HUES48 (cell line): ENCODE measurements at regions not wholly inside any gene's neighbourhood (a gene's known extent, or its start where the extent isn't known, plus 50 kb on each side); places are given as distances from the start of the nearest gene placed in this dataset.

Experiments used
- H3K27ac ChIP-seq: one replicate; pipeline ENCODE4 v1.7.0; 2013; ENCODE audit warnings: low read depth, low read length, inconsistent platforms
- H3K27me3 ChIP-seq: 2 replicates; pipeline ENCODE4 v1.6.1; 2013; ENCODE audit warnings: mild to moderate bottlenecking, low read length; ENCODE audit not compliant: control insufficient read depth, insufficient read depth
- H3K36me3 ChIP-seq: 2 replicates; pipeline ENCODE4 v1.6.1; 2013; ENCODE audit warnings: low read length; ENCODE audit not compliant: control insufficient read depth, insufficient read depth
- H3K4me1 ChIP-seq: 2 replicates; pipeline ENCODE4 v1.6.1; 2013; ENCODE audit warnings: mild to moderate bottlenecking, low read length; ENCODE audit not compliant: control insufficient read depth, insufficient read depth
- H3K4me3 ChIP-seq: 2 replicates; pipeline ENCODE4 v1.5.1; 2013; ENCODE audit warnings: mild to moderate bottlenecking, low read depth, low read length
- H3K9ac ChIP-seq: 2 replicates; pipeline ENCODE4 v1.6.1; 2013; ENCODE audit warnings: mild to moderate bottlenecking, low read depth, low read length, moderate library complexity
- H3K9me3 ChIP-seq: 2 replicates; pipeline ENCODE4 v1.6.1; 2013; ENCODE audit warnings: low read length; ENCODE audit not compliant: control insufficient read depth, insufficient read depth

- Histone ChIP-seq H3K27me3 (no peaks in the 10 kb centered on the region), H3K9me3 (no peaks in the 10 kb centered on the region; the same call in 1 of the 2 replicates), H3K27ac (no peak overlapping the region), H3K9ac (no peak overlapping the region), H3K4me1 (peaks cover 6% of the 10 kb centered on the region), H3K4me3 (no peak overlapping the region), H3K36me3 (no peaks in the 10 kb centered on the region)
These were observed 56.7 kb upstream of the SGK1 start for GRCh38 chr6:134374491-134375219.

DNA sequence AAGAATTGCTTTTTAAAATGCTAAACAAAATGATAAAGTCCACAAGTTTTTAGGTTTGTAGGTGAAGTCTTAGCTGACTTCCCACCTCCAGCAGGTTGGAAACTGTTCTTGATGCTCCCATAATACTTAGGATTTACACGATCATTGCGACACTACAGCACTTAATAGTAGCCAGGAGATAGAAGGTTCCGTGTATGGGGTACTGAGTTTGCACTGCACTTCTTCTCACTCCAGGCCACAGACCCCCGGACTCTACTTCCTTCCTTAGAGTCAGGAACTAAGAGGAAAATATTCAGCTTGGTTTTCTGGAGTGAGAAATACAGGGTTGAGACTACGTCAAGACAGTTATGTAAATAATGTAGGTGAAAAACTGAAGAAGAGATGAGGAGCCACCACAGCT is 56.1 kb upstream of the SGK1 start:
- no peaks in the 10 kb centered on the region for H3K36me3 ChIP-seq
- no peak overlapping the region for H3K9ac ChIP-seq
- H3K27me3 ChIP-seq = no peaks in the 10 kb centered on the region
- no peaks in the 10 kb centered on the region; the same call in 1 of the 2 replicates for H3K9me3 ChIP-seq
- no peaks in the 10 kb centered on the region for H3K4me1 ChIP-seq
- no peak overlapping the region for H3K27ac ChIP-seq
- H3K4me3 ChIP-seq = no peak overlapping the region

DNA sequence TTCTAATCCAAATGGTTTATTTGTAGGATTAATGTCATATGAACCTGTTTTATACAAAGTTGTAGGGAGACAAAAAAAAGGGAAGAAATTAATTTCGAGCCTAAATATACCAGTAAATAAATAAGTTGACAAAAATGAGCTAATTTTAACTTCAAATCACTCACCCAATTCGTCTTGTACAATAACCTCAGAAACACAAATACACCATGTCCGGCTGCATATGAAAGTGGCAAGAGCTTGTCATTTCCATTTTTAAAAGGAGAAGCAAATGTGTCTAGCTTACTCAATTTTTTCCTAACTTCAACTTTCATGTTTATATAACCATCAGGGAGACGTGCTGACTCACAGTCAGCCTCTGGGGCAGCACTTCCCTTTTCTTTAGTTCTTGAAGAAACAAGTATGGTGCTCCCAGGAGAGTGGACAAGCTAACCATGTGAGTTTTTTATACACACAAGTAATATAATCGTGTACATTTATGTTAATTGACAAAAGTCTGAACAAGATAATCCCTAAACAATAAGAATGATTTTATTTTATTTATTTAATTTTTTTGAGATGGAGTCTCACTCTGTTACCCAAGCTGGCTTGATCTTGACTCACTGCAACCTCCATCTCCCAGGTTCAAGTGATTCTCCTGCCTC is 55.5 kb upstream of the SGK1 start:
- Histone ChIP-seq H3K9me3 (no peaks in the 10 kb centered on the region), H3K4me1 (no peaks in the 10 kb centered on the region), H3K4me3 (no peak overlapping the region), H3K36me3 (no peaks in the 10 kb centered on the region), H3K9ac (no peak overlapping the region), H3K27ac (no peak overlapping the region), H3K27me3 (no peaks in the 10 kb centered on the region)

GRCh38 chr6:134372603-134373281 is 54.8 kb upstream of the SGK1 start:
- Histone ChIP-seq H3K4me3 (no peak overlapping the region), H3K27ac (no peak overlapping the region), H3K9me3 (no peaks in the 10 kb centered on the region), H3K4me1 (no peaks in the 10 kb centered on the region), H3K9ac (no peak overlapping the region), H3K27me3 (no peaks in the 10 kb centered on the region), H3K36me3 (no peaks in the 10 kb centered on the region)

DNA sequence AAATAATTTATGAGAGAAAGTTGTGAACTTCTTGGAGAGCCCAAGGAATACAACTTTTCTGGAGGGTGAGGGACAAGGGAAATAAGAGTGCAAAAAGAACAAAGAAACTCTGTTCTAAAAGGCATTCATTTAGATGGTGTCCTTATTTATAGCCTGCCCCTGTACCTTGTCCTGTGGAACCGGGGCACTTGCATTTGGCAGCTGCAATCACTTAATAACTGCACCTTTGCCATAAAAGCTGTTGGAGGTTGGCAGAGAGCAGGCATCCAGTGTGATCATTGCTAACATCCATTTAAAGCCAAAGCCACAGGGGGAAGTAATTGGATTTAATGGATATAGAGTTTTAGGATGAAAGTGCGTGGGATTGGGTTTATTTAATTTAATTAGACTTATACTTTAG is 50.8 kb upstream of the SGK1 start:
- H3K27me3 ChIP-seq = no peaks in the 10 kb centered on the region

More for the DNA sequence above, 50.8 kb upstream of the SGK1 start:
- Histone ChIP-seq H3K9me3 (no peaks in the 10 kb centered on the region), H3K9ac (no peak overlapping the region), H3K4me3 (no peak overlapping the region), H3K4me1 (no peaks in the 10 kb centered on the region), H3K27ac (no peak overlapping the region), H3K36me3 (no peaks in the 10 kb centered on the region)
